Duodenal mucosa (tissue), 2 donors: ENCODE measurements at regions not wholly inside any gene's neighbourhood (a gene's known extent, or its start where the extent isn't known, plus 50 kb on each side); places are given as distances from the start of the nearest gene placed in this dataset.

Experiments used
- H3K27ac ChIP-seq: one replicate; pipeline ENCODE4 v1.7.0; 2013; ENCODE audit warnings: low read depth, low read length
- H3K27me3 ChIP-seq, 2 donors: one replicate each; pipeline ENCODE4 v1.7.0; 2013; ENCODE audit warnings: low read length in 2 of 2, control low read depth in 1 of 2; ENCODE audit not compliant: insufficient read depth in 2 of 2, control insufficient read depth in 1 of 2
- H3K36me3 ChIP-seq, 2 donors: one replicate each; pipeline ENCODE4 v1.7.0; 2013; ENCODE audit warnings: low read length in 2 of 2, control low read depth in 1 of 2; ENCODE audit not compliant: insufficient read depth in 2 of 2, control insufficient read depth in 1 of 2
- H3K4me1 ChIP-seq, 2 donors: one replicate each; pipeline ENCODE4 v1.7.0; 2013; ENCODE audit warnings: low read length in 2 of 2, control low read depth in 1 of 2; ENCODE audit not compliant: insufficient read depth in 2 of 2, control insufficient read depth in 1 of 2
- H3K4me3 ChIP-seq, 2 donors: one replicate each; pipeline ENCODE4 v1.7.0; 2013; ENCODE audit warnings: low read length in 2 of 2, low read depth in 1 of 2
- H3K9ac ChIP-seq, 2 donors: one replicate each; pipeline ENCODE4 v1.7.0; 2013; ENCODE audit warnings: low read length in 2 of 2, low read depth in 1 of 2
- H3K9me3 ChIP-seq, 2 donors: one replicate each; pipeline ENCODE4 v1.7.0; 2013; ENCODE audit warnings: low read length in 2 of 2, control low read depth in 1 of 2; ENCODE audit not compliant: control insufficient read depth in 1 of 2

DNA sequence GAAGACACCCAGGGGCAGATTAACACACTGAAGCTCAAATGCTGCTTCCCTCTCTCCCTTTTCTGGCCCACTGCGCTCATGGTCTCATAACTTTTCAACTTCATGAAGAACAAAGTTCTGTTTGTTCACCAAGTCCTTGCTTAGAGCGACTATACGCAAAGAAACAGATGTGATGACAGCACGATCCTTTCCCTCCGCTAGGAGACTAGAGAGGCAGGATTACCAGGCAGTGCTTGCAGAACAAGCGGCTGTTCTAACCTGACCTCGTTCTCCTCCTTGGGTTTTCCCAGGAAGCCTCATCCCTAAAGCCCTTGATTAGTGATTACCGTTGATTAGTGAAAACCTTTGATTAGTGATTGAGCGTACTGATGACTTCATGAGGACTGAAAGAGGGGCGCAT lies 649.9 kb downstream of the IRX1 start:
- Histone ChIP-seq H3K36me3 (no peaks in the 10 kb centered on the region), H3K4me1 (peaks cover 11 to 20% of the 10 kb centered on the region in 2 donors), H3K4me3 (no peak overlapping the region), H3K27me3 (no peaks in the 10 kb centered on the region), H3K9ac (no peak overlapping the region), H3K9me3 (no peaks in the 10 kb centered on the region), H3K27ac (no peak overlapping the region)

DNA sequence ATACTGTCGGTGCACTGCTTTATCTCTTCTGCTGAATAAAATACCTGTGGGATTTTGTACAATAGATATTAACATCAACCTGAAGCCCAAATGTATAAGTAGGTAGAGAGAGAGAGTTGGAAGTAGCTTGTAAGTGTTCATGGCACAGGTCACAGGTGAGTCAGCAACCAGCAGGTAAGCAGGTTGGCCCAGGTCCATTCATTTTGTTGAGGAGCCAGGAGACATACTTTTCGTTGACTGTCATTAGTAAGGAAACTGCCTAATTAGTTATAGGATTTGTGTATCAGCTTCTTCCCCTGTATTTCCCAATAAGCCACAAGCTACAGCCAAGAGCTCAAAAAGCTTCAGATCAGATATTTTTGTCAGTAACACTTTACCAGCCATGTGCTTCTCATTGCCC lies 650.8 kb downstream of the IRX1 start:
- Histone ChIP-seq H3K27ac (no peak overlapping the region), H3K27me3 (no peaks in the 10 kb centered on the region), H3K4me1 (peaks cover 11 to 14% of the 10 kb centered on the region in 2 donors), H3K4me3 (no peak overlapping the region), H3K9ac (no peak overlapping the region), H3K36me3 (no peaks in the 10 kb centered on the region), H3K9me3 (no peaks in the 10 kb centered on the region)

DNA sequence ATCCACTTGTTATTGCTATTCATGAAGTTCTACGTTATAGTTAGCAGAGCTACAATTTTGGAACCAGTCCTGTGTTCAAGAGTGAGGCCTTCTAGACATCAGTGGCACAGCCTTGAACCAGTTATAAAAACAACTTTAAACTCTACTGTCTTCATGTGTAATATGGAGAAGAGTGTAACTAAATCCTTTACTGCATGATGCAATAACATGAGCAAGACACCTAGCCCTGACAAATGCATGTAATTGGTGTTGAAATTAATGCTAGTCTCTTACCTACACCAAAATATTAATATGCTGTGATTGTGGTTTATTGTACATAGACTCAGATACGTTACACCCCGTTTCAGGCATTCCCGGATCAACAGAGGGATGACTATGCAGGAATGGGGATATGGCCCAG lies 654.6 kb downstream of the IRX1 start:
- Histone ChIP-seq H3K4me1 (peaks cover 7% of the 10 kb centered on the region in 2 donors), H3K27ac (no peak overlapping the region), H3K9ac (no peak overlapping the region), H3K4me3 (no peak overlapping the region), H3K36me3 (no peaks in the 10 kb centered on the region), H3K9me3 (no peaks in the 10 kb centered on the region), H3K27me3 (no peaks in the 10 kb centered on the region)

DNA sequence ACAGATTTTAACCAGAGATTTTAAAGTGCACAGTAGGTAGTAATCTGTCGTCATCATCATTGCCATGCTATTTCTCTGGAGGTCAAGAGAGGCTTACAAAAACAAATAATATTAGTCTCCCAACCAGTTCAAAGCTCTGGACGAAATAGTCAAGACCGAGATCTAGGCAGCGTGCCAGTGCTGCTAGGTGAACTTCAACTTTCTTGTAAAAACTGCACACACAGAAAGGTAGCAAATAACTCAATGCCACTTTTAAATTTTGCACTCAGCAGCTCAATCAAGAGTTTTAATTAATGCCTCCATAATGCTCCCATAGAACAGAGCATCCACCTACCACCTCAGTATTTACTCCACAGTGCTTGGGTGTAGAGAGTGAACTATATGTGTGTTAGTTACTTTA lies 656.8 kb downstream of the IRX1 start:
- H3K4me3 ChIP-seq = no peak overlapping the region
- no peak overlapping the region for H3K9ac ChIP-seq
- no peaks in the 10 kb centered on the region for H3K36me3 ChIP-seq
- H3K27me3 ChIP-seq = no peaks in the 10 kb centered on the region
- no peak overlapping the region for H3K27ac ChIP-seq
- peaks cover 7 to 12% of the 10 kb centered on the region in 2 donors for H3K4me1 ChIP-seq
- H3K9me3 ChIP-seq = no peaks in the 10 kb centered on the region

DNA sequence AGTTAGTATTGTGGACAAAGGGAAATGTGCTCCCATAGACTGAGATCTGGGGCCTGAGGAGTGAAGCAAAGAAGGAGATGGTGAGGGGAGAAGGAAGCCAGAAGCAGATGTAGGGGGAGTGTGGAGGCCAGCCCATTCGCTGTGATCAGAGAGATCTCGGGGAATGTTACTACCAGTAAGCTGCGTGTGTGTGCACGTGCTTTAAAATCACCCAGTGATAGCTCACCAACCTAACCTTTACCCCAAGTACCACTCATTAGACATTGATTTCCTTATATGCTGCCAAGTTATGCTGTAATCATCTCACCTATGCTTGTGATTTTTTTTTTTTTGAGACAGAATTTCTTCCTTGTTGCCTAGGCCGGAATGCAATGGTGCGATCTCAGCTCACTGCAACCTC lies 659.1 kb downstream of the IRX1 start:
- Histone ChIP-seq H3K27ac (no peak overlapping the region), H3K27me3 (no peaks in the 10 kb centered on the region), H3K36me3 (no peaks in the 10 kb centered on the region), H3K4me3 (no peak overlapping the region), H3K9ac (no peak overlapping the region), H3K4me1 (peaks cover 7 to 15% of the 10 kb centered on the region in 2 donors), H3K9me3 (no peaks in the 10 kb centered on the region)

DNA sequence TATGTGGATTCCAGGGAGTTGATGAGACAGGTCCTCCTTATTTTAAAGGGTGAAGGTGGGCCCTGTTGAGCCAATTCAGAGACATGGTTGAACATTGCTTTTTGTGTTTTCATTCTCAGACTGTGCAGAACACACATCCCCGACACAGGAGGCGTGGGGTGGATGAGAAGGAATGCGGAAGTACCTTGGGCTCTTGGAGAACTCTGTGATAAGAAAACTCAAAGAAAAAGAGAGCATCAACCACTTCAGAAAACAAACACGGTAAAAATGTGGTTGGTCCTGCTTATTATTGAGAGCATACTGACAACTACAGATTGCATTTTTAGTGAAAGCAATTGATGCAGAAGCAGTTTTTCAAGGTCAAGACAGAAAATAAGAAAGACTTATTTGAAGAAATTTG lies 659.8 kb downstream of the IRX1 start:
- Histone ChIP-seq H3K36me3 (no peaks in the 10 kb centered on the region), H3K4me3 (no peak overlapping the region), H3K27ac (no peak overlapping the region), H3K27me3 (no peaks in the 10 kb centered on the region), H3K4me1 (peaks cover 7 to 15% of the 10 kb centered on the region in 2 donors), H3K9ac (no peak overlapping the region), H3K9me3 (no peaks in the 10 kb centered on the region)

DNA sequence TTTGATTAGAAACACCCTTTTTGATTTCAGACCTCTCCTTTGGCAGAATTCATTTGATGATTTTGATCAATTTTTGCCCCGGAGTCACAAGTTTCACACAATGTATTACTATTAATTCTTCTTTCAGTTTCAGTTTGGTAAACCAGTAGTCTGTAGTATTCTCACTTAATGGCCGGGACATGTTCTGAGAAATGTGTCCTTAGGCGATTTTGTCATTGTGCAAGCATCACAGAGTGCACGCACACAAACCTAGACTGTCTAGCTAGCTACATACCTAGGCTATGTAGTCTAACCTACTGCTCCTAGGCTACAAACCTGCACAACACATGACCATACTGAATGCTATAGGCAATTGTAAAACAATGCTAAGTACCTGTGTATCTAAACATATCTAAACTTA lies 662.5 kb downstream of the IRX1 start:
- Histone ChIP-seq H3K36me3 (no peaks in the 10 kb centered on the region), H3K4me1 (peaks cover 7 to 15% of the 10 kb centered on the region in 2 donors), H3K4me3 (peak overlapping the region in 1 of 2 donors; percentile 33), H3K9me3 (no peaks in the 10 kb centered on the region), H3K9ac (no peak overlapping the region), H3K27me3 (no peaks in the 10 kb centered on the region), H3K27ac (no peak overlapping the region)

DNA sequence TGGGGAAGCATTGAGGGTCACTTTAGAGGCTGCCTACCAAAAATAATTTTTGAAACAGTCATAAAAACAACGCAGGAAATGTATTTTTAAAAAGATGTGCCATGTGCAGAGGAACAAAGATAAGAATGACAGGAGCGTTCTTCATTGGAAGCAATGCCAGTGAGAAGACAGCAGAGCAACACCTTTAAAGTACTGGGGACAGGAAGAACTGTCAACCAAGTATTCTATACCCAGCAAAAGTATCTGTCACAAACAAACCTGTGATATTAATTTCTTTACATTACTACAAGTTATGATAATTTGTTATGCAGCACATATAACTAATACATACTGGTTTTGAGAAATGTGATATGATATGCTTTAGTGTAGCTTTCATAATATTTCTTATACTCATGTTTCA lies 675.6 kb downstream of the IRX1 start:
- Histone ChIP-seq H3K27me3 (no peaks in the 10 kb centered on the region), H3K36me3 (no peaks in the 10 kb centered on the region), H3K4me3 (no peak overlapping the region), H3K9me3 (peaks cover 4 to 10% of the 10 kb centered on the region in 2 donors), H3K27ac (no peak overlapping the region), H3K4me1 (no peaks in the 10 kb centered on the region), H3K9ac (no peak overlapping the region)

DNA sequence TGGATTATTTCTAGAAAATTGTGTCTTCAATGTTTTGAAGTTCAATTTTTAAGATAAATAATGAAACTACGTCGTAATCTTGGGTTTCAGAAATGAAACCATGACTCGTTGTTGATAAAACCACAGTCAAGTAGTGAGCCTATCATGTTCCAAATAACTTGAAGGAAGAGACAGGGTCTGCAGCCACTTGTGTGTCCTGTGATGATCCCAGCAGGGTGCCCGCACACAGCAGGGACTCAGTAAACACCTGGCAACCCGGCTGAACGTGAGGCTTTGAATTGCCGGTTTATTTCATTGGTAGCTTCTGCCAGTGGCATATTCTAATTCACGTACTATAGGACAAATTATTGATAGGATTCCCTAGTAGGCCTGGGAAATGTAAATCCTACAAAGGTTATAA lies 679.6 kb downstream of the IRX1 start:
- Histone ChIP-seq H3K9ac (no peak overlapping the region), H3K27ac (no peak overlapping the region), H3K36me3 (no peaks in the 10 kb centered on the region), H3K9me3 (peaks cover 4 to 9% of the 10 kb centered on the region in 2 donors), H3K4me3 (no peak overlapping the region), H3K27me3 (no peaks in the 10 kb centered on the region), H3K4me1 (no peaks in the 10 kb centered on the region)

DNA sequence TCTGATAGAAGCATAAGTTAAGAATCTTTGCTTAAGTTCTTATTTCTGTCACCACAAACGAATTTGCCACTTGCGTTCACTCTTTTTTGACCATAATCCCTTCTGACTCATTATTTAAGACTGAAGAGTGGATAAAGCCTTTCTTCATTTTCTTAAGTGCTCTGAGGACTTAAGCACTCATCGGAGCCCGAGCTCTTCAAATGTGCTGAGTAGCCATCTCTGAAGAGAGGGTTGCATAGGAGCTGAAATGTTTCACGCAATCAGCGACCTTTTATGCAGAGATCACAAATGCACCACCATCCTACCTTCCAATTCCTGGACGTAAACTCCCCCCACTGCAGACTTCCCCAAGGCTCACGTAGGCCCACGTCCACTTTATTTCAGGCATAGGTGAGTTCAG lies 699.2 kb downstream of the IRX1 start:
- Histone ChIP-seq H3K27me3 (no peaks in the 10 kb centered on the region), H3K4me1 (no peaks in the 10 kb centered on the region), H3K4me3 (no peak overlapping the region), H3K27ac (no peak overlapping the region), H3K36me3 (no peaks in the 10 kb centered on the region), H3K9ac (no peak overlapping the region), H3K9me3 (no peaks in the 10 kb centered on the region)

DNA sequence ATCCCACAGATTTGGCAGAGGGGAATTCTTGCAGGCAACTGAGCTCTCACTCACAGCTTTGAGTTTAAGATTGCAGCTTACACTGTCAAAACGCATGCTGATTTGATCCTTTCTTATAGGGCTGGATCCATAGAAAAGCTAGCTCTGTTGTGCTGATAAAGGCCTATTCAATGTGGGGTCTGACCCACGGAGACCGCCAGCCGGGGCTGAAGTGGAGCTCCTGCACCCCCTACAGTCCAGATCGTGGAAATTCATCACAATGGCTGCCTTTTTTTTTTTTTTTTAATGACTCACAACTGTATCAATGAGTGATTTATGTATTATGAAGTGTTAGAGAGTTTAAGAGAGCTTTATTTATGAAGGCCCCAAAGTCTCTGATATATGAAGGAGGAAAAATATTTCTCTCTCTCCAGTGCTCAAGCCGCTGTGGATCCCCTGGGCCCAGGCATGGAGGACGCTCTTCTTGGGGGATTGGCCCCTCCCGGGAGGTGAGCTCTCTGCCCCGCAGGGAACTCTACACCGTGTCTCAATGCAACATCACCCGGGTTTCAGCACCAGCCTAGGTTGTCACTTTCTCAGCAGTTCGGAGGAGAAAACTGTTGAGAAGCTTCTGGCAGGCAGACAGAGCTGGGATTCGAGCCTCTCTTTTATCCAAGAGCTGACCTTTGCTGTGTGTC lies 700.2 kb downstream of the IRX1 start:
- no peak overlapping the region for H3K9ac ChIP-seq
- no peaks in the 10 kb centered on the region for H3K27me3 ChIP-seq
- H3K9me3 ChIP-seq = no peaks in the 10 kb centered on the region
- no peak overlapping the region for H3K4me3 ChIP-seq
- H3K36me3 ChIP-seq = no peaks in the 10 kb centered on the region
- no peaks in the 10 kb centered on the region for H3K4me1 ChIP-seq
- H3K27ac ChIP-seq = no peak overlapping the region
